ENCODE measurements at regions not wholly inside any gene's neighbourhood (a gene's known extent, or its start where the extent isn't known, plus 50 kb on each side); places are given as distances from the start of the nearest gene placed in this dataset.

DNA sequence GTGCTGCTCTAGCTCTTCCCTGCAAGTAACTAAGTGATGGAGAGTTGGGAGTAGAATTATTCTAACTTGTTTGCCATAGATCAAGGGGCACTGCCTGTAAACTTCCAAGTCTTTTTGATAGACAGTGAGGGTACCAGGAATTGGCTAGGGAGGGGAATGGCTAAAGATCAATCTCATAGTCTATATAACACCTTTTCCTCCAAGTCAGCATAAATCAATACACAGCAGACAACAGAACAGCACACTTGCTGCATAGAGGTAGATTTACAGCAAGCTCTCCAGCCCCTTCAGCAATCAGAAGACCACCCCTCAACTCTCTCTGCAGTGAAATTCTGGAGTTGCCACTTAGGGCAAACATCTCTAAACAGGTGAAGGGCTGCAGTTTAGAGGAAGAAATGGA lies 643.5 kb upstream of the KLF4 start:
- DNase-seq, result no peak

DNA sequence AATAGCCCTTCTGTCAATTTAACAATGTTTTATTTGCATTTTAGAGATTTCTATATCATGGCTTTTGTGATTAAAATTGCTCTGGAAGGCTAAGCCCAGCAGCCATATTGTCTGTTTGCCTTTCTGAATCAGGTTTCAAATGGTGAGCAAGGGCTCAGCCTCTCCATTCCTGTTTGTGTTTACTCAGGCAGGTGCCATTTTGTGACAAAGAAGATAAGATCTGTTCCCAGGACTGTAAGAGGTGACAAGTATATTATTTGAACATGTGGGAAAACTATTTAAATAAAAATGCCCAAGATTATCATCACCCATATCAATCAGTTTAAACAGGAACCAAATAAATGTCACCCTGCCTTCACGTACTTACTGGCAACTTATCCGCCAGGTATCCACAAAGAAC lies 641.3 kb upstream of the KLF4 start:
- no peak for DNase-seq

DNA sequence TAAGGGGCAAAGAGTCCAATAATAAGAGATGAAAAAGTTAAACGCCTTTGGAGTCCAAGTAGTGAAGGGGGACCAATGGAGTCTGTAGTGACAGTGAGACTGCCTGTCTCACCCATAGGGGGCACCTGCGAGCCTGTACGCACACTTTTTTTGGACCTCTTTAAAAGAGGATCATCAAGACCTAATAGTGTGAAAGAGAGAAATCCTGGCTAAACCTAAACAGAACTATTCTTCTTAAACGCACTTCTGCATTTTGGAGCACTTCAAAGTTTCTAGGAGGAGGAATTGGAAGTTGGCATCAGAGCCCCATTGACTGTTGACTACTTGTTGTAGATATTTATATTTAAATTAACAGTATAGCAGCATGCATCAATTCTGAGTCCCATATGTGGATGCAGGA lies 636.1 kb upstream of the KLF4 start:
- DNase-seq, result peak in 1 of 2 experiments; percentile 7

DNA sequence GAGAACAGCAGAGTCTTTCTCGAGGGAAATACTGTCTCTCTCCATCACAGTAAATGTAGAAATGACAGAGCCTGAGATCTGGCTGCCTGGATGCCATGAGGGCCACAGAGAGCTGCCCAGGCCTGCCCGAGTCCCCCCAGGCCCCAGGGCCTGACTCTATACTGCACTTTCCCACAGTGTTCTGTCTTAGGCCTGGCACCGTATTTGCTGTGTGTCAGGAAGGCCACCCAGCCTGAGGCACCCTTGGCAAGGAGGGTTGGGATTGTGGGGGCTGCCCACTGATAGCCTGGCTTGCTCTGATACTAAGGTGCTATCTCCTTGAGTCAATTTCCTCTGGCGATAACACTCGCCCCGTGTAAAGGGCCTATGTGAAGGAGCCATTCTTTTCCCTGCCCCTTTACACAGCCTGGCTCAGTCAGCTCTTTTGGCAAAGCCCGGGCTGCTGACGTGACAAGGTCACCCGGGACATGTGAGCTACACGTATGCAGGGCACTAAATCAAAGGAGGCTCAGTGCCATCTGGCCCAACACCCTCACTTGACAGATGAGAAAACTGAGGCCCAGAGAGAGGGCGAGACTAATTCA lies 630.1 kb upstream of the KLF4 start:
- DNase-seq, result no peak

DNA sequence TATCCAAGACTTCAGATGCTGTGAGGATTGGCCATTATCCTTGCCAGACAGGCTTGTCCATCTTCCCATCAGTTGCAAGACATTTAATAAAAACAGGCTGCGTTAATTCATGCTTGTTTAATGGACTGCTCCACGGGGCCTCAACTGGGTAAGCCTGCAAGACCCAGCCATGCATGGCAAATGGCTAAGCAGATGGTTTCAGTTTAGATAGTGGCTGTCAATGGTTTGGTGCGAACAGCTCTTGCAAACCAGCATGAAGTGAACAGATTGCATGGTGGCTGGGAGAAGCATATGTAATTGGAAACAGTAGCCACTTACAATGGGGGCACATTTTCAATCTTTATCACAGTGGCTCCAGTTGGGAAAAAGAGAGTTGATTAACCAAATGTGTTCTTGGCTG lies 628.2 kb upstream of the KLF4 start:
- no peak for DNase-seq

DNA sequence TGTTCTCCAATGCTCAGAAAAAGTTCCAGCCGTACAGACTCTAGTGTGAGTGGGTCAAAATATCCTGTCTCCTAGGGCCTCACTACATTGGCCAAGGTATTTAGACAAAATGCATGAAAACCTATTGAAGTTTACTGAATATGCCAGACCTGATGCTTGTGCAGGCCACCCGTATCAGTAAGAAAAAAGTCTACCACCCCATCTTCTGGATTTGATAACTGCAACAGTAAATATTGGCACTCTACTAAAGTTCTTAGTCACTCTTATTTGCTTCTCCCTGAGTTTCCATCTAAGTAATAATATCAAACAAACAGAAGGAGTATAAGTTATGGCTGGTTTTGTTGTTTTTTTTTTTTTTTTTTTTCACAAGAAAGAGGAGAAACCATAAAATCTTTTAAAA lies 627.7 kb upstream of the KLF4 start:
- DNase-seq, result no peak

DNA sequence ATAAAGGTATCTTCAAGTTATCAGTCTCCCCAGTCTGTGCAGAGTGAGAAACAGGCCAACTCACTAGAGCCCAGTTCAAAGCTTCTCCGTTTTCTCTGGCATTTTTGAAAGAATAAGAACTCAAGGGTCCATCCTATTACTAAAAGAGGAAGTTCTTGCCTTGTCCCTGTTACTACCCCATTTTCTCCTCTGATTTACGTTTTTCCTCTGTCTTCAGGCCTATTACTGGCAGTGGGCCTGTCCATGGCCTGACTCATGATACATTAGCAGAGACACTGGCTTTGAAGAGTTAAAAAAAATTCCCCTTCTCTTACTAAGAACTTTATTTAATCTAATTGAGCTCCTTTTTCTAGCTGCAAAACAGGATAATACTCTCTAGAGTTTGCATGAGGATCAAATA lies 624.0 kb upstream of the KLF4 start:
- peak in 1 of 2 experiments; percentile 53 for DNase-seq

DNA sequence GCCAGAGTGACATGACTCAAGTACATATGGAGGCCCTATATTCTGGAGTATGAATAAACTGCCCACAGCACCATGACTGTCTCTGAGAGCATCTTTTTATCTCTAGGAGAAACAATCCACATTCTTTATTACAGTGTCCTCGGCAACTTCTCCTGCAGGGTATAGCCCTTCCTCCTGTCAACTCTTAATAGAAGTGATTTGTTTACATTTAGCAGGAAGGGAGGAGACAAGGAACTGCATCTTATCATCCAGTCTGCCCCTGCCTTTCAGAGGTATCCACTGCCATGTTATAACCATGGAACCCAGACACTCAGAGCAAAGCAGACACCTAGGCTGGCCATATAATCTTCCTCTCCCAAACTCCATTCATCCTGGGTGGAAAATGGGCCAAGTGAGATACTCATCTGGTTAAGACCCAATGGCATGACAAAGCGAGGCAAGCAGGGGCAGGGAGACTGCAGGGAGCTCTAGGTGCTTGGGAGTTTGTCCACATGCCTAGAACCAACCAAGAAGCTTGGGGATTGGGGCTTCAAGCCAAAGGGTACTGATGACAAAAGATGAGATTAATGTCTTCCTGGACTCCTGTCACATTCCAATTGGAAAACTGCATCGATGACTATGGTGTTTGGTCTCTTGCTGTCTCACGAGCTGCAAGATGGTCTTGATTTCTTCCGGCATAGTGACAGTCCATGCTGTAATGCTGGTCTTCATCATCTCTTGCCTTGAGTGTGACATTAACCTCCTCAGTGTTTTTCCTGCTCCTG lies 620.5 kb upstream of the KLF4 start:
- no peak for DNase-seq

DNA sequence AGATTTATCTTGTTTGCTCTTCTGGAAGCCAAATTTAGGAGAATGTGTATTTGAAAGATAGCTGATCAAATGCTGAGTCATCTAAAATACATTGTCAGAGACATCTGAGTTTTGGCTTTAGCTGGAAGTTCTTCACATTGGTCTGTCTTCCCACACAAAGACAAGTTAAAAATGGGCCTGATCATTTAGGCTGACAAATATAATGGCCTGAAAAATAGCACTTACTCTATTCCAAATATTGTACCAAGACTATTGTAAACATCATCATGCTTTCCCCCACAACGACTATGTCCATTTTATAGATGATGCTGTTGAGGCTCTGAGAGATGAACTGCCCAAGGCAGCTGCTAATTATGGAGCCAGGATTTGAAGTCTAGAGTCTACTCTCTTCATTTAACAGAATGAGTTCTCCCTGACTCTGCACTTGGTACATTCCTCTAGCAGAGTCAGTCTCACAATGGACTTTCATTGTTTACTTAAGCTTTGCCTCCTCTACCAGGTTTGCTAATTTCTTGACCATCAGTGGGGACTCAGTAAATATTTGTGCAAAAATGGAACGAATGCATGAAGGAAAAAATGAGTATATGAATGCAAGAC lies 619.4 kb upstream of the KLF4 start:
- no peak for DNase-seq

DNA sequence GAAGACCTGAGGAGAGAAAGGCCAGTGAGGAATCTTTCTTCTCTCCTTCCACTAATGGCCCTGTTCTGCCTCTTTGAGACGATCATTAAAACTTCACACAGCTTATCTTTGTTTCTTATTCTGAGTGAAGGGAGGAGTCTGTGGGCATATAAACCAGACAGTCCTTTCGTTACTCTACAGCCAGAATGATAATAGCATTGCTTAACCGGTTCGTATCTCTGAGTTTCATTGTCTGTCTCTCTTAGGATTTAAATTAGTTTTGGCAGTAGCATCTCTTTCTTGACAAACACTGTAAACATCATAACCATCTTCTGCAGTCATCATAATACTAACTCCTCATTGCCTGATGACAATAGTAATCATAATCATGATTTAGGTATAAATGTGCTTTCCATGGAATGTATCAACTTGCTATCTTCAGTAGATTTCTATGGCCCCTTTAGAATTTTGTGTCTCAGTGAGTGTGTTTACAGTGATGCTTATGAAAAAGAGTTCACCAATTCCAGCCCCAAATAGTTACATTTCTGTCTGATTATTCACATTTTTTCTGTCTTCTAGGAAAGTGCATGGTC lies 618.8 kb upstream of the KLF4 start:
- no peak for DNase-seq

DNA sequence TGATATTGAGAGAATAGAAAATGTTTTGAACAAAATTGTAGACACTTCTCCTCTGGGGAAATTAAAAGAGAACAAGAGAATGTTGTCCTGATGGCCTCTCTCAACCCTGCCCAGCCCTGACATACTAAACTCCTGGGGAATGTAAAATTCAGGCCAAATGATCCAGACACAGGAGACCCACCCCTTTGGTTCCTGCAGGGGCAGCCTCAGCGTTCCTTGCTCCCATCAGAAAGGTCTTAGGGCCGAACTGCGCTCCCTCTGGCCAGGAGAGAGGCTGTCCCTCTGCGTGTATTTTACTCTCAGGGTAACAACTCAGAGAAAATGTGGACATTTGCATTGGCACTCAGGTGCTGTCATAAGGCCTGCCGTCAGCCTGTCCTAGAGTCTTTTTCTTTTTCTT lies 616.3 kb upstream of the KLF4 start:
- no peak for DNase-seq

DNA sequence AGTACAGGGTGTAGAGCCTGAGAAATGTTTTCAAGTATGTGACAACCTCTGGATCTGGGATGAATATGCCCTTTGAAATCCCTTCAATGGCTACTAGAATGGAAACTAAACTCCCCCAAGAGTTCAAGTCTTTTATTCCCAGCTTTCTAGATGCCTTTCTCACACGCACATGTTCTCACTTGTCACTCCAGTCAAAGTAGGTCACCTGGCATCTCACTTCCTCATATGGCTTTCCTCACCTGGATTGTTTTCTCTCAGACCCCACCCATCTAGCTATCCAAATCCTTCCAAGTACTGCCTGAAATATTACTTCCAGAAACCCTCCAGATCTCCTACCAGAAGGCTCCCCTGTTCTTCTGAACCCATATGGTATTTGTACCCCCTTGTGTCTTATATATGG lies 615.4 kb upstream of the KLF4 start:
- no peak for DNase-seq

DNA sequence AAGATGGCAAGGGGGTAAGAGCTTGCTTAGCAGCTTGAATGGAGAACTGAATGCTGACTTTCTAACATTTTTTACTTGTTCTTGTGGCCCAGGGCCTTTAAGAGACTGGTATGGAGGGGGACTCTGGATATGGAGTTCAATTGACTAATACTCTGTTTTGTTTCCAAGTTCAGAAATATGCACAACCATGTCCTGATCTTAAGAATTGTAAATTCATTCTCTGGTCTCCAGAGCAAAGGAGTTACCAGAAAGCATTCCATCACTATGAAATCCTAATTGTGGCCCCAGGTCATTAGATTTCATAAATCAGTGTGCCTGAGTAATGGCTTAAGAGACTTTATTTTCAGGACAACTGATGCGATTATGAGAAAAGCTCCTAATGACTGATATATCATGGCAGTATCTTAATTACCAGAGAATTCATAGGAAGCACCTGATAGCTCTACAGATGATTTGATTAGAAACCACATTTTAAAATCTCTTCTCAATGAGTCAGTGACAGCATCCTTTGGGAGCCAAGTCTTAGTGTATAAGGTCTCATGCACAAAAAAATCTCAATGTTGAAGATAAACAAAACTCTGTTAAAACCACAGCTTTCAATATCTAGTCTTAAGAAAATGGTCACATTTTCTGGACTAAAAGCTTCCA lies 613.6 kb upstream of the KLF4 start:
- no peak for DNase-seq

DNA sequence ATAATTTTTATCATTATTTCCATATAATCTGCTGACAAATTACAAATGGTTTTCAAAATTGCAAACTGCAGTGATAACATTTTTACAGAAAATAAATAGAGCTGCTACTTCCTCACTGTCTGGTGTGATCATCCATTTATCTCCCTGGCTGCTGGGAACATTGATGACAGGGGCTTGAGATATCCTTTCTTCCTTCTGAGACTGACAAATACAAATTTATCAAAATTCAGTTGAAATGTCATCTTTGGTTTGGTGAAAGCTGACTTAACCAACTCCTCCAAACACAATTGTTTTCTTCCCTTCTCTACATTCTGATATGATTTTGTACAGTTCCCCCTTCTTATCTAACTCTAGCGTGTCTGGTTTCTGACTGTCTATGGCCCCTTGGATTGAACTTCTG lies 611.8 kb upstream of the KLF4 start:
- DNase-seq, result no peak

DNA sequence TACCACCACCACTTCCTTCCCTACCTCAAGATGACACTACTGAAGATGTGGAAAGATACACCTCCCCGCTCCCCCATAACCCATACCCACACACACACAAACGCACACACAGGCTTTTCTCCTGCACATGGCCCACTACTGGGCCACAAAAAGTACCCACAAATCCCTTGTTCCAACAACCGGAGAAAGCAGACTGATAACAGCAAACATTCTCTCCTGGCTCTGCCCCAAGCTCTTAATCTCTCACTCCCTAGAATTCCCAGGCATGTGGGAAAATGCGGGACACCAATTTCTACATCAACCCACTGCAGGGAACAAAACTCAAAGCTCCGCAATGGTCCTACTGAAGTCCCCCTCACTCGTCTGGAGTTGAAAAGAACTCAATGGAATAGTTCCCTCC lies 611.0 kb upstream of the KLF4 start:
- no peak for DNase-seq

DNA sequence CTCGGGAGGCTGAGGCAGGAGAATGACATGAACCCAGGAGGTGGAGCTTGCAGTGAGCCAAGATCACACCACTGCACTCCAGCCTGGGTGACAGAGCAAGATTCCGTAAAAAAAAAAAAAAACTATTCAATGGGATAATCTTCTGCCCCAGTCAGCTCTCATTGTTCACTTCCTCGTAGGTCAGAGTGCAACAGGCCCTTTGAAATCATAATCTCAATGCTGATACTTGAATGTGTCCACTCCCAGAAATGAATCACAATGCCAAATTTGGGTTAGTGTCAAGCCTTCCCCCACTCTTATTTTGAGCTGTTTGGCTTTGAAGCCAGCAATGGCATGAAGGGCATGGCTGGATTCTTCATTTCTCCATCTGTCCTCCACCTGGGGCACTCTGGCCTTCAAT lies 610.3 kb upstream of the KLF4 start:
- DNase-seq, result no peak

DNA sequence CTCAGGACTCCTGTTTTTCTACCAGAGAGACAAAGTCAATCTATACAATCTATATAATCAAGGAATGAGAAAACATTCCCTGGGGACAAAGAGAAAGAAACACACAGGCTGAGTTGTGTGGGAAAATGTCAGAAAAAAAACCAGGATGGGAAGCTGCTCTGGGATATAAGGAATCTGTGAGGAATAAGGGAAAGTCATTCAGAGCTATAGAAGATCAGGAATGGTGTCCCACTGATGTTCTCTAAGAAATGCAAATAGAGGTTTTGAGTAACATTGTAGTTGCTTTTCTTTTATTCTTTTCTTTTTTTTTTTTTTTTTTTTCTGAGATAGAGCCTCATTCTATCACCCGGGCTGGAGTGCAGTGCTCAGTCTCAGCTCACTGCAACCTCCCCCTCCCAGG lies 605.9 kb upstream of the KLF4 start:
- no peak for DNase-seq

DNA sequence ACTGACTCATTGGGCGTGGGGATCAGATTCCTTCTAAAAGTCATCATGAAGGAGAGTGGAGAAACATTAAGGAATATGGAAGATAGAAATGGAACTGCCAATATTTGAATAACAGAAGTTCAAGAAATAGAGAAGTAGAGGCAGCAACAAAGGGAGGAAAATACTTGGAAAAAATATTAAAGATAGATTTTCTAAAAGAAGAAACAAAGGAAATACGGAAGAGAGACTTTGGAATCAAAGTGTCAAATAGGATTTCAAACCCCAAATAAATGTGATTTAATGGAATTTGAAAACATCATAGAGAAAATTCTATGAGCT lies 605.1 kb upstream of the KLF4 start:
- no peak for DNase-seq

DNA sequence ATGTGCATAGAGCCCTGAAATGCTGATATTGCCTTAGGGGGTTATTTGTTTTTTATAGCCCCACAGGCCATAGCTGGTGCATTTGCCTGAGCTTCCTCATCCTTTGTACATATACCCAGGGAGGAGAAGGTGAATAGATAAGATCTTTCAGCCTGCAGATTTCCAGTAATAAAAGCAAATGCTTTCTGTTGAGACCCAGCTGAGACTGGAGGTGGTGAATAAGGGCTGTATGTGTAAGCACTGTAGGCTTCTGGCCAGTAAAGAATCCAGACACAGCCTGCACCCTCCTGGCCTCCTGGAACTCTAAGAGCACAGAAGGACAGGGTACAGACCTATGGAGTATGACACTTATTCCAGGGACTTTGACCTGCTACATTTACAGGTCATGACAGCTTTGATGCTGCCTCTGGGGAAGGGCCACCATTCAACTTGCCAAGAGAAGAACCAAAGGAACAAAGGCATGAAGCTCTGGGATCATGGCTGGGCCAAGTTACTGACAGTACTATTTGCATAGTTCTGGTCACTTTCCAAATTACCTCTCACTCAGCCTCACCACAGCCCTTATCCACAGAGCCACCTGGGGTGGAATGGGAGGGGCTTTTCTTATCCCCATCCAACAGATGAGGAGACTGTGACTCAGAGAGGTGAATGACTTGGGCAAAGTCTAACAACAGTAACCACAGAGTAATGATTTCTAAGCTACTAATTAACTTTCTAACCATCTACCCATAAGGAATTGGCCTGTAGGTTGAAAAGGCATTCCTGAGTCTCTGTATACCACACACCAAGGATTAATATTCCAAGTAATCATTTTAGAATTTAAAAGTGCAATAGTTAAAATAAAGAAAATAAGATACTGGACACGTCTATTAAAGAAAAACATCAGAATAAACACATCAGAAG lies 604.5 kb upstream of the KLF4 start:
- DNase-seq, result no peak

DNA sequence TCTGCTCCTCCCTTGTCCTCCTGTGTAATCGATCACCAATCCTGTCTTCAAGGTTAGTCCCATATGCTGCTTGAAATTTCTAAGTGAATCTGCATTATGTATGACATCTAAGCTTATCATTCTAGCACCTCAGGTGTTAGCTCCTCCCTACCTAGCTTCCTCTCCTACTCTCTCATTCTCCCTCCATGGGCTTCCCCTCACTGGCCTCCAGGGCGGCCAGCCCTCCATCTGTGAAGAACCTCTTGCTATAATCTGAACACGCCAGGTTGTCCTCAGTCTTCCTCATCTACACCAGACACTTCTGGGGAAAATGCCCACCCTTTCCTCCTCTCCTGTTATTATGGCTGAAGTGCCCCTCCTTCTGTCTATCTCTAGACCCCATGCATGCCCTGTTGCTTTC lies 599.3 kb upstream of the KLF4 start:
- DNase-seq, result no peak

DNA sequence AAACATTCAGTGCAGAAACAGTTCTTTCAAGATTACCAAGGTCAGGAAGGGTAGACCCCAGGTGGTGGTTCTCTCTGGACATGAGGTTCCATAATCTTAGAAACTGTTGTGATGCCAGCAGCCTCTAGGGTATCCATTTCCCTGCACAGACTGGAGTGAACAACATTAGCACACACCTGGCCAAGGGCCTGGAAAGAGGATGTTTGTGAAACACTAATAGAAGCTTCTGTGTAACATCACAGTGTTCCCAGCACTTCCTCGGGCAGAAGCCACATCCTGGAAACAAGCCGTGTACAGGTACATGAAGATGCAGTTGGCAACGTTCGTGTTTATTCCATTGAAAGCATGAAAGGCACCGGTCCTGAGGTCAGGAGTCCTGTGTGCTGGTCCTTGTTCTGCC lies 598.2 kb upstream of the KLF4 start:
- DNase-seq, result no peak

DNA sequence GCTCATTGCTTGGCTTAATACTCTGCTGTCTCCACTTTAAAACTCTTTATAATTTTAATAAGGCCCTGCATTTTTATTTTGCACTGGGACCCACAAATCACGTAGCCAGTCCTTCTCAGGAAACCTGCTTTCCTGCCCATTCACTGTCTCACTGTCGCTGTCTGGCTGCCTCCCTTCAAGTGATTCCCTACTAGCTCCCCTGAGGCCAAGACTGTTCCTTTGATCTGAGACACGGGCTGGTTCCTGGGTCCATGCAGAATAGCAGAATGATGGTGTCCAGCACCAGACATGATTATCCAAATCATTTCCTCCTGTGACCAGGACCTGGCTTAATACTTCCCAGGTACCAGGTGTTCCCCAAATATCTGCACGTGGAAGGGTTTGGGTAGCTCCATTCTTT lies 597.1 kb upstream of the KLF4 start:
- DNase-seq, result no peak

DNA sequence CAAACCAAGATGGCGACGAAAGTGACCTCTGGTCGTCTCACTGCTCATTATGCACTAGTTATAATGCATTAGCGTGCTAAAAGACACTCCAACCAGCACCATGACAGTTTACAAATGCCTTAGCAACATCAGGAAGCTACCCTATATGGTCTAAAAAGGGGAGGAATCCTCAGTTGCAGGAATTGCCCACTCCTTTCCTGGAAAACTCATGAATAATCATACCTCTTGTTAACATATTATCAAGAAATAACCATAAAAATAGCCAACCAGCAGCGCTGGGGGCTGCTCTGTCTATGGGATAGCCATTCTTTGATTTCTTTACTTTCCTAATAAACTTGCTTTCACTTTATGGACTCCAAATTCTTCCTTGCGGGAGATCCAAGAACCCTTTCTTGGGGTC lies 595.7 kb upstream of the KLF4 start:
- DNase-seq, result no peak

Measured in Kasumi-1 (cell line).